ENCODE measurements at regions not wholly inside any gene's neighbourhood (a gene's known extent, or its start where the extent isn't known, plus 50 kb on each side); places are given as distances from the start of the nearest gene placed in this dataset.

DNA sequence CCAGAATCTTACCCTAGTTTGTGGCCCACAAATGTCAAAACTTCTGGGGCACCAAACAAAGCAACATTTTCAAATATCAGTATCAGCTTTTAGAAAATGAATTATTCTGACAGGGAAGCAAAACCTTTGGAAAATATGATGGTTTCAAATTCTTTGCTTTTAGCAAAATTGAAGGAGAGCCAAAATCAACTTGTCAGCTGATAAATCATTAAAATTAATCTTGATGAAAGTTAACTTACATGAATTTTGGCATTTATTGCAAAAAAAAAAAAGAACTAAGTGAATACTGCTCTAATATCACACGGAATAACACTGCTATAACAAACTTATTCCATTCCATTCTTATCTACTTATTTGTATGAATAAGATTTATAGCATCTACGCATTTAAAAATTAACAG is 158.1 kb upstream of the TARS1 start:
- no peaks in the 10 kb centered on the region for H3K36me3 ChIP-seq (ENCODE audit: low read depth)
- H3K27me3 ChIP-seq (replicated peaks; ENCODE audit: insufficient read depth): no peaks in the 10 kb centered on the region
- DNase-seq: no peak
- H3K9me2 ChIP-seq (ENCODE audit: insufficient read depth): 0 out of 2 replicates have a peak, but pooled peaks cover 1% of the 10 kb centered on the region
- no peaks in the 10 kb centered on the region for H3K9me3 ChIP-seq (ENCODE audit: low read depth)
- no peak overlapping the region for H2AFZ ChIP-seq
- H3K27ac ChIP-seq: no peak overlapping the region
- H4K20me1 ChIP-seq (ENCODE audit: insufficient read depth): no peaks in the 10 kb centered on the region
- H3K79me2 ChIP-seq (ENCODE audit: insufficient read depth): no peaks in the 10 kb centered on the region
- no peak overlapping the region for H3K4me2 ChIP-seq (ENCODE audit: unreplicated experiment)
- in situ Hi-C loops (cut with MboI): no loop called here
- no peak overlapping the region for H3K4me3 ChIP-seq
- H3K4me1 ChIP-seq (ENCODE audit: insufficient read depth): no peaks in the 10 kb centered on the region
- no peak for TF ChIP-seq EZH2phosphoT487 (IDR thresholded peaks at IDR 0.05; ENCODE audit: insufficient read depth, low read depth)
- no peak for TF ChIP-seq EZH2 (IDR thresholded peaks at IDR 0.05; ENCODE audit: insufficient read depth, poor library complexity, severe bottlenecking)
- 64 to 76% methylated on average over 2 of the region's 2 CpGs for WGBS, 2 experiments (ENCODE audit: low coverage in 1 of 2, low lambda C conversion rate in 2 of 2, missing lambda C conversion rate in 2 of 2)
- no peak overlapping the region for H3K9ac ChIP-seq
- H3F3A ChIP-seq (ENCODE audit: insufficient read depth): 0 out of 2 replicates have a peak, but pooled peaks cover 3% of the 10 kb centered on the region

DNA sequence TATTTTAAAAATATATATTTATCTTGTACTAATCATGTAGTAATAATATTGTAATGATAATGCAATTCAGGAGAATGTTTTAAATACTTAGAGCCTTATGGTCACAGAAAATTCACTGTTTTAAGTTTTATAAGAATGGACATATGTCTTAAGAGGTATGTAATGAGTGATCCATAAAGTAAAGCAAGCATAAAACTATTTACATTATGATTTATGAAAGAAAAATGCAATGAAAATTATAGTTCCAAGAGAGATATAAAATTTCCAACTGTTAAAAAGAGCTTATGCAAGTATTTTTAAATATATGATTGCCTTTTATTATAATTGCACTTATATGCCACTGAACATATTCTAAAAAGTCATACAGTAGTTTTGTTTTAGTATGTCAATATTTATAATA is 157.5 kb upstream of the TARS1 start:
- no peak overlapping the region for H3K4me2 ChIP-seq (ENCODE audit: unreplicated experiment)
- H3K9me2 ChIP-seq (ENCODE audit: insufficient read depth): no peaks in the 10 kb centered on the region
- H3K27me3 ChIP-seq (replicated peaks; ENCODE audit: insufficient read depth): no peaks in the 10 kb centered on the region
- DNase-seq: no peak
- no peak overlapping the region for H3K27ac ChIP-seq
- H3K4me1 ChIP-seq (ENCODE audit: insufficient read depth): no peaks in the 10 kb centered on the region
- no peaks in the 10 kb centered on the region for H3K79me2 ChIP-seq (ENCODE audit: insufficient read depth)
- no peak for TF ChIP-seq EZH2 (IDR thresholded peaks at IDR 0.05; ENCODE audit: insufficient read depth, poor library complexity, severe bottlenecking)
- no peaks in the 10 kb centered on the region for H4K20me1 ChIP-seq (ENCODE audit: insufficient read depth)
- H2AFZ ChIP-seq: no peak overlapping the region
- H3K9ac ChIP-seq: no peak overlapping the region
- no peaks in the 10 kb centered on the region for H3K36me3 ChIP-seq (ENCODE audit: low read depth)
- H3F3A ChIP-seq (ENCODE audit: insufficient read depth): no peaks in the 10 kb centered on the region
- H3K9me3 ChIP-seq (ENCODE audit: low read depth): no peaks in the 10 kb centered on the region
- in situ Hi-C loops (cut with MboI): no loop called here
- H3K4me3 ChIP-seq: no peak overlapping the region

DNA sequence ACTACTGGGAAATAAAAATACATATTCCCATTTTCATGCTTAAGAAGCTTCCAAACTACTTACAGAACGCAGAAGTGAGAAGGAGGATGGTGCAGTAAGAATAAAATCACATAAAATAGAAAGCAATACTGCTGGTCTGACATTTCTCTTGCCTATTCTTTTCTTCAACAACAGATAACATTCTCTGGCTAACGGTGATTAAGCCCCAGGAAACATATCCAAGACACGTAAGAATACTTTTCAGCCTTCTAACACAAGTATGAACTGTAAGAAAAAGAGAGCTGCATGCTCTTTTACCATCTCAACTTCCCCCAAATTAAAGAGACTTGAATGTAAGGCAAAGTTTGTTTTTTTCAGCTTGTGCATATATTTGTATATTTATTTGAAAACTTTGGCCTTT is 156.1 kb upstream of the TARS1 start:
- Histone ChIP-seq H3K9ac (no peak overlapping the region), H3F3A (ENCODE audit: insufficient read depth) (no peaks in the 10 kb centered on the region), H3K79me2 (ENCODE audit: insufficient read depth) (no peaks in the 10 kb centered on the region), H3K9me2 (ENCODE audit: insufficient read depth) (no peaks in the 10 kb centered on the region), H3K4me3 (no peak overlapping the region), H3K36me3 (ENCODE audit: low read depth) (no peaks in the 10 kb centered on the region), H3K4me1 (ENCODE audit: insufficient read depth) (no peaks in the 10 kb centered on the region), H3K9me3 (ENCODE audit: low read depth) (no peaks in the 10 kb centered on the region), H2AFZ (no peak overlapping the region), H3K27ac (no peak overlapping the region), H3K27me3 (replicated peaks; ENCODE audit: insufficient read depth) (no peaks in the 10 kb centered on the region), H4K20me1 (ENCODE audit: insufficient read depth) (no peaks in the 10 kb centered on the region), H3K4me2 (ENCODE audit: unreplicated experiment) (no peak overlapping the region)
- DNase-seq: no peak
- in situ Hi-C loops (cut with MboI): no loop called here
- 82 to 87% methylated on average over 3 of the region's 3 CpGs for WGBS, 2 experiments (ENCODE audit: low coverage in 1 of 2, low lambda C conversion rate in 2 of 2, missing lambda C conversion rate in 2 of 2)
- no peak for TF ChIP-seq EZH2phosphoT487 (IDR thresholded peaks at IDR 0.05; ENCODE audit: insufficient read depth, low read depth)
- no peak for TF ChIP-seq EZH2 (IDR thresholded peaks at IDR 0.05; ENCODE audit: insufficient read depth, poor library complexity, severe bottlenecking)

DNA sequence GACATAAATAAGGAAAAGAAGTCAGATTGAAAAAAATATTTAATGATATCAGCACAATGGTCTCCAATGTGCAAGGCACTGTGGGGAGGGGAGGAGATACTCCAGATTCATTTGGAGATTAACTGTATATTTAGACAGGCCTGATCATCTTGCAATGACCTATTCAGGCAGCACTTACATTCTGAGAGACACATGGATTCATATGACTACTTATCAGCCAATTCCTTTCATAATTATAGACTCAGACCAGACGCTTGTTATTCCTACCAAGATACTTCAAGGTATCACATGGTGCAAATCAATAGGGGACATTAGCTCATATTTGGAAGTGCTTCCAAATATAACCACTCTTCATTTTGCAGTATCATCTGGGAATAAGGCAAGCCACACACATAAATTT is 153.5 kb upstream of the TARS1 start:
- Histone ChIP-seq H3K9me2 (ENCODE audit: insufficient read depth) (no peaks in the 10 kb centered on the region), H3K27me3 (replicated peaks; ENCODE audit: insufficient read depth) (no peaks in the 10 kb centered on the region), H3K79me2 (ENCODE audit: insufficient read depth) (no peaks in the 10 kb centered on the region), H3K9ac (no peak overlapping the region), H2AFZ (no peak overlapping the region), H4K20me1 (ENCODE audit: insufficient read depth) (no peaks in the 10 kb centered on the region), H3F3A (ENCODE audit: insufficient read depth) (no peaks in the 10 kb centered on the region), H3K4me3 (no peak overlapping the region), H3K27ac (no peak overlapping the region), H3K9me3 (ENCODE audit: low read depth) (no peaks in the 10 kb centered on the region), H3K36me3 (ENCODE audit: low read depth) (no peaks in the 10 kb centered on the region), H3K4me2 (ENCODE audit: unreplicated experiment) (no peak overlapping the region), H3K4me1 (ENCODE audit: insufficient read depth) (no peaks in the 10 kb centered on the region)
- no peak for DNase-seq
- in situ Hi-C loops (cut with MboI): no loop called here
- WGBS, 2 experiments (ENCODE audit: low coverage in 1 of 2, low lambda C conversion rate in 2 of 2, missing lambda C conversion rate in 2 of 2): 75 to 94% methylated on average over 1 of the region's 1 CpG
- TF ChIP-seq EZH2phosphoT487 (IDR thresholded peaks at IDR 0.05; ENCODE audit: insufficient read depth, low read depth) (no peak), EZH2 (IDR thresholded peaks at IDR 0.05; ENCODE audit: insufficient read depth, poor library complexity, severe bottlenecking) (no peak)

DNA sequence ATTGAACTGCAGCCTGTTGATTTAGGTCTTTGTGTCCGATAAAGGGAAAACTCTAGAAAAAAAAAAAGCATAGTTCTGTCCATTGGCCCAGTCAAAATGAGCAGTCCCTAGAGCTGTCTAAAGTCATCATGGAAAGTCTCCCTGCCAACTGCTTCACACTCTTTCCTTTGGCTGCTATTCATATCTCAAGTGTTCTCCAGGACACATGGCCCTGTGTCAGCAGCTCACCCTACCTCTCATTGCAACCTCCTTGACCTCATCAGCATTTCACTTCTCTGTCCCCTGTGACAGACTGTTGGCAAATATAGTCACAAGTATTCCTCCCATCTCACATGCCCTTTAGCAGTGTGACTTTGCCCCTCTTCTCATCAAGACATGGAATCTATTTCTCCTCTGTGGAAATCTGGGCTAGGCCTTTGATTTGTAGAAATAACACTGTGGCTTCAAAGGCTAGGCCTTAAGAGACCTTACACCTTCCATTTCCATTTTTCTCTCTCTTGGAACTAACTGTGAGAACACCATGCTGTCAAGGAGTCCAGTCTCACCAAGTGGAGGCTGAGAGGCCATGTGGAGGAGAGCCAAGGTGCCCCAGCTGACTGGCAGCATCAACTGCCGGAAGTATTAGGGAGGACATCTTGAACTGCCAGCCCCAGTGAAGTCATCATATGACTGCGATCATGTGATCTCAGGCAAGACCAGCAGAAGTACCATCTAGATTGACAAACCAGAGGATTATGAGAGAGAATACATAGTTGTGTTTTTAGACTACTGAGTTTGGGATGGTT is 149.4 kb upstream of the TARS1 start:
- Histone ChIP-seq H2AFZ (no peak overlapping the region), H3K4me3 (no peak overlapping the region), H3K4me1 (ENCODE audit: insufficient read depth) (no peaks in the 10 kb centered on the region), H3K9me3 (ENCODE audit: low read depth) (no peaks in the 10 kb centered on the region), H4K20me1 (ENCODE audit: insufficient read depth) (no peaks in the 10 kb centered on the region), H3K27me3 (replicated peaks; ENCODE audit: insufficient read depth) (no peaks in the 10 kb centered on the region), H3K36me3 (ENCODE audit: low read depth) (no peaks in the 10 kb centered on the region), H3K4me2 (ENCODE audit: unreplicated experiment) (no peak overlapping the region), H3F3A (ENCODE audit: insufficient read depth) (no peaks in the 10 kb centered on the region), H3K9ac (no peak overlapping the region), H3K27ac (no peak overlapping the region), H3K9me2 (ENCODE audit: insufficient read depth) (no peaks in the 10 kb centered on the region), H3K79me2 (ENCODE audit: insufficient read depth) (no peaks in the 10 kb centered on the region)
- WGBS, 2 experiments (ENCODE audit: low coverage in 1 of 2, low lambda C conversion rate in 2 of 2, missing lambda C conversion rate in 2 of 2): 79 to 82% methylated on average over 3 of the region's 3 CpGs
- DNase-seq: no peak
- TF ChIP-seq EZH2phosphoT487 (IDR thresholded peaks at IDR 0.05; ENCODE audit: insufficient read depth, low read depth) (no peak), EZH2 (IDR thresholded peaks at IDR 0.05; ENCODE audit: insufficient read depth, poor library complexity, severe bottlenecking) (no peak)
- in situ Hi-C loops (cut with MboI): no loop called here
